ENCODE measurements at regions not wholly inside any gene's neighbourhood (a gene's known extent, or its start where the extent isn't known, plus 50 kb on each side); places are given as distances from the start of the nearest gene placed in this dataset.

GRCh38 chr2:105183555-105184323 lies 57.8 kb upstream of the GPR45 start:
- Histone ChIP-seq H3K36me3 (ENCODE audit: insufficient read depth, low read length) (no peaks in the 10 kb centered on the region), H3K4me3 (ENCODE audit: low read depth, low read length, poor library complexity, severe bottlenecking) (no peak overlapping the region), H3K79me2 (ENCODE audit: insufficient read depth, low read length) (no peaks in the 10 kb centered on the region), H3K9me3 (ENCODE audit: low read length) (no peaks in the 10 kb centered on the region), H3K4me2 (ENCODE audit: low read length) (no peak overlapping the region), H3K4me1 (ENCODE audit: insufficient read depth, low read length, severe bottlenecking) (no peaks in the 10 kb centered on the region), H3K9me2 (ENCODE audit: low read depth, low read length) (no peaks in the 10 kb centered on the region), H3K9ac (ENCODE audit: low read length) (no peak overlapping the region), H2AFZ (ENCODE audit: low read length) (no peak overlapping the region), H3K27ac (ENCODE audit: low read depth, low read length, poor library complexity, severe bottlenecking) (no peak overlapping the region), H3F3A (ENCODE audit: insufficient read depth, low read length) (no peaks in the 10 kb centered on the region), H3K27me3 (ENCODE audit: insufficient read depth, low read length) (no peaks in the 10 kb centered on the region), H4K20me1 (ENCODE audit: insufficient read depth, low read length) (no peaks in the 10 kb centered on the region)
- TF ChIP-seq CTCF (IDR thresholded peaks at IDR 0.05; ENCODE audit: low read length) (no peak), EZH2 (IDR thresholded peaks at IDR 0.05; ENCODE audit: borderline replicate concordance, low read length) (no peak)

GRCh38 chr2:105184420-105184819 lies 57.1 kb upstream of the GPR45 start:
- no peaks in the 10 kb centered on the region for H3K36me3 ChIP-seq (ENCODE audit: insufficient read depth, low read length)
- H4K20me1 ChIP-seq (ENCODE audit: insufficient read depth, low read length) = no peaks in the 10 kb centered on the region
- H3K4me2 ChIP-seq (ENCODE audit: low read length) = no peak overlapping the region
- TF ChIP-seq CTCF (IDR thresholded peaks at IDR 0.05; ENCODE audit: low read length) (no peak), EZH2 (IDR thresholded peaks at IDR 0.05; ENCODE audit: borderline replicate concordance, low read length) (no peak)
- H3K79me2 ChIP-seq (ENCODE audit: insufficient read depth, low read length) = no peaks in the 10 kb centered on the region
- no peaks in the 10 kb centered on the region for H3K4me1 ChIP-seq (ENCODE audit: insufficient read depth, low read length, severe bottlenecking)
- H3F3A ChIP-seq (ENCODE audit: insufficient read depth, low read length) = no peaks in the 10 kb centered on the region
- H3K27ac ChIP-seq (ENCODE audit: low read depth, low read length, poor library complexity, severe bottlenecking) = no peak overlapping the region
- no peaks in the 10 kb centered on the region for H3K9me2 ChIP-seq (ENCODE audit: low read depth, low read length)
- H3K27me3 ChIP-seq (ENCODE audit: insufficient read depth, low read length) = no peaks in the 10 kb centered on the region
- no peak overlapping the region for H2AFZ ChIP-seq (ENCODE audit: low read length)
- no peak overlapping the region for H3K9ac ChIP-seq (ENCODE audit: low read length)
- H3K9me3 ChIP-seq (ENCODE audit: low read length) = no peaks in the 10 kb centered on the region
- no peak overlapping the region for H3K4me3 ChIP-seq (ENCODE audit: low read depth, low read length, poor library complexity, severe bottlenecking)

GRCh38 chr2:105186967-105187498 lies 54.5 kb upstream of the GPR45 start:
- Histone ChIP-seq H4K20me1 (ENCODE audit: insufficient read depth, low read length) (no peaks in the 10 kb centered on the region), H3K27me3 (ENCODE audit: insufficient read depth, low read length) (no peaks in the 10 kb centered on the region), H3K27ac (ENCODE audit: low read depth, low read length, poor library complexity, severe bottlenecking) (no peak overlapping the region), H3K4me3 (ENCODE audit: low read depth, low read length, poor library complexity, severe bottlenecking) (no peak overlapping the region), H3K9me2 (ENCODE audit: low read depth, low read length) (no peaks in the 10 kb centered on the region), H3K9ac (ENCODE audit: low read length) (no peak overlapping the region), H3K4me2 (ENCODE audit: low read length) (no peak overlapping the region), H3K36me3 (ENCODE audit: insufficient read depth, low read length) (no peaks in the 10 kb centered on the region), H3F3A (ENCODE audit: insufficient read depth, low read length) (no peaks in the 10 kb centered on the region), H2AFZ (ENCODE audit: low read length) (no peak overlapping the region), H3K79me2 (ENCODE audit: insufficient read depth, low read length) (no peaks in the 10 kb centered on the region), H3K9me3 (ENCODE audit: low read length) (no peaks in the 10 kb centered on the region), H3K4me1 (ENCODE audit: insufficient read depth, low read length, severe bottlenecking) (no peaks in the 10 kb centered on the region)
- no peak for TF ChIP-seq CTCF (IDR thresholded peaks at IDR 0.05; ENCODE audit: low read length)
- TF ChIP-seq EZH2 (IDR thresholded peaks at IDR 0.05; ENCODE audit: borderline replicate concordance, low read length) = no peak

Measured in OCI-LY1 (cell line).